K562 (cell line): ENCODE measurements at regions not wholly inside any gene's neighbourhood (a gene's known extent, or its start where the extent isn't known, plus 50 kb on each side); places are given as distances from the start of the nearest gene placed in this dataset.
A peak's percentile ranks its signal among the peaks of the same experiment; 100 is the strongest.

Source experiments
- ATAC-seq: fragments of 200-7000 bp; cut with Tn5 transposase; 3 replicates; pipeline ENCODE4 v1.9.1; 2020; ENCODE audit warnings: moderate library complexity
- BruUV-seq: library from RNA; stranded (reverse); fragments of 400-500 nt; replicated peaks from 2 replicates; lab custom pipeline; 2021; lab: Mats Ljungman, UMichigan
- CTCF ChIA-PET: fragments of 300-600 bp; formaldehyde crosslinking; extraction: SDS; loops from one replicate; lab custom pipeline; 2021; ENCODE audit warnings: low intra/inter-chr PET ratio; lab: Yijun Ruan, JAX
- POLR2A ChIA-PET: fragments of 300-600, 350-650 bp; sonication (Branson Sonifier 250); formaldehyde crosslinking; extraction: SDS; loops from one replicate; lab custom pipeline; 2021; ENCODE audit warnings: antibody characterized with exemption, inconsistent platforms; lab: Yijun Ruan, JAX
- DNase-seq, 4 experiments: peaks; one replicate each; pipeline versions ENCODE4 v3.0.0 to v3.0.0-alpha.2; 2011 to 2018; ENCODE audit warnings: low spot score in 3 of 4, mixed read lengths in 3 of 4; ENCODE audit errors: extremely low read depth in 1 of 4
- FAIRE-seq: peaks from 2 replicates; lab custom pipeline; 2011; peaks lifted over from hg19 to GRCh38; lab: Jason Lieb, UNC
- H2AFZ ChIP-seq: 2 replicates; pipeline ENCODE4 v1.6.0; 2011; ENCODE audit warnings: low read depth, low read length, control low read depth, inconsistent platforms
- H3K27ac ChIP-seq: fragments of 200-600 bp; 3 replicates; pipeline ENCODE4 v1.8.0; 2011; ENCODE audit warnings: low read depth, mild to moderate bottlenecking, control low read depth, inconsistent platforms, low read length, moderate library complexity, mixed read lengths; ENCODE audit errors: extremely low read depth
- H3K27me3 ChIP-seq, 2 experiments: fragments of 300-600 bp in 1 of 2; 2 replicates in 1 of 2; 3 replicates in 1 of 2; pipeline versions ENCODE4 v1.6.0 to v1.8.0; 2011; ENCODE audit warnings: inconsistent platforms in 2 of 2, low read length in 2 of 2, mild to moderate bottlenecking in 1 of 2, mixed read lengths in 1 of 2, moderate library complexity in 1 of 2; ENCODE audit not compliant: control insufficient read depth in 2 of 2, insufficient read depth in 2 of 2
- H3K36me3 ChIP-seq: fragments of 300-600 bp; 3 replicates; pipeline ENCODE4 v1.8.0; 2011; ENCODE audit warnings: mild to moderate bottlenecking, low read length, inconsistent platforms; ENCODE audit not compliant: control insufficient read depth, insufficient read depth
- H3K4me1 ChIP-seq, 2 experiments: fragments of 200-600 bp in 1 of 2; replicated peaks in 1 of 2; 2 replicates in 1 of 2; 3 replicates in 1 of 2; pipeline versions ENCODE4 v1.5.1 to v1.8.0; 2011; ENCODE audit warnings: inconsistent platforms in 2 of 2, low read length in 2 of 2, mild to moderate bottlenecking in 1 of 2, mixed read lengths in 1 of 2, moderate library complexity in 1 of 2; ENCODE audit not compliant: control insufficient read depth in 2 of 2, insufficient read depth in 2 of 2
- H3K4me2 ChIP-seq: 2 replicates; pipeline ENCODE4 v1.6.1; 2011; ENCODE audit warnings: low read length, control low read depth, inconsistent platforms, mixed read lengths; ENCODE audit not compliant: insufficient read depth
- H3K4me3 ChIP-seq: fragments of 200-600 bp; sonication (generic), shearing (Covaris generic); 2 replicates; pipeline ENCODE4 v1.5.1; 2016; ENCODE audit warnings: control low read depth, inconsistent platforms
- H3K79me2 ChIP-seq: fragments of 200-600 bp; 3 replicates; pipeline ENCODE4 v1.8.0; 2011; ENCODE audit warnings: low read length, inconsistent platforms; ENCODE audit not compliant: control insufficient read depth, insufficient read depth
- H3K9ac ChIP-seq, 2 experiments: 2 replicates each; pipeline versions ENCODE4 v1.6.0 to v1.6.1; 2011; ENCODE audit warnings: low read depth in 2 of 2, low read length in 2 of 2, control low read depth in 1 of 2, inconsistent platforms in 1 of 2, mild to moderate bottlenecking in 1 of 2, mixed read lengths in 1 of 2; ENCODE audit not compliant: insufficient read depth in 1 of 2
- H3K9me1 ChIP-seq: one replicate; pipeline ENCODE4 v1.6.0; 2011; ENCODE audit warnings: inconsistent platforms, mild to moderate bottlenecking, low read length, moderate library complexity; ENCODE audit not compliant: control insufficient read depth, insufficient read depth
- H3K9me3 ChIP-seq: replicated peaks from 2 replicates; pipeline ENCODE4 v1.5.1; 2011; ENCODE audit warnings: low read depth, low read length, inconsistent platforms; ENCODE audit not compliant: control insufficient read depth, insufficient read depth
- H4K20me1 ChIP-seq: replicated peaks from 2 replicates; pipeline ENCODE4 v1.6.1; 2011; ENCODE audit warnings: low read length, inconsistent platforms, mixed read lengths; ENCODE audit not compliant: control insufficient read depth, insufficient read depth
- BRD9 ChIP-seq: fragments of 450-650 bp; IDR thresholded peaks from 2 replicates; pipeline ENCODE4 v1.6.1; 2018; ENCODE audit warnings: low read depth; ENCODE audit not compliant: partially characterized antibody
- CREBBP ChIP-seq: IDR thresholded peaks from one replicate; pipeline ENCODE4 v1.6.1; 2012; ENCODE audit warnings: low read depth, mild to moderate bottlenecking, control low read depth, inconsistent platforms, low read length
- EP400 ChIP-seq: fragments of 450-650 bp; IDR thresholded peaks from 2 replicates; pipeline ENCODE4 v1.6.1; 2017; ENCODE audit warnings: antibody characterized with exemption, mild to moderate bottlenecking, moderate library complexity
- NFRKB ChIP-seq: fragments of 450-650 bp; IDR thresholded peaks from 2 replicates; pipeline ENCODE4 v1.6.1; 2016; ENCODE audit warnings: low read depth
- NR2F6 ChIP-seq: fragments of 450-650 bp; formaldehyde crosslinking; IDR thresholded peaks from 2 replicates; pipeline ENCODE4 v1.4.0; 2020; ENCODE audit warnings: mild to moderate bottlenecking
- PKNOX1 ChIP-seq: fragments of 450-650 bp; IDR thresholded peaks from 2 replicates; pipeline ENCODE4 v1.6.1; 2016
- RCOR1 ChIP-seq, 2 experiments: IDR thresholded peaks; 2 replicates each; pipeline ENCODE4 v1.6.1; 2012; ENCODE audit warnings: low read depth in 2 of 2, low read length in 2 of 2, borderline replicate concordance in 1 of 2, improper control_type of control experiment in 1 of 2
- SMARCA4 ChIP-seq: fragments of 450-650 bp; IDR thresholded peaks from 2 replicates; pipeline ENCODE4 v1.6.1; 2016
- SNIP1 ChIP-seq: fragments of 450-650 bp; IDR thresholded peaks from 2 replicates; pipeline ENCODE4 v1.7.1; 2017; ENCODE audit warnings: low read depth, mild to moderate bottlenecking
- SREBF2 ChIP-seq: sonication (generic); formaldehyde crosslinking; IDR thresholded peaks from 2 replicates; pipeline ENCODE4 v1.4.0; 2020; ENCODE audit warnings: mild to moderate bottlenecking, missing genetic modification reagents
- TFAM ChIP-seq: fragments of 250-450 bp; sonication (Bioruptor Pico); conservative IDR thresholded peaks from 2 replicates; pipeline ENCODE4 v1.5.0; 2021; ENCODE audit warnings: mild to moderate bottlenecking, moderate library complexity
- TRIM25 ChIP-seq: fragments of 450-650 bp; IDR thresholded peaks from 2 replicates; pipeline ENCODE4 v1.7.0; 2016; ENCODE audit warnings: borderline replicate concordance
- ZNF134 ChIP-seq: fragments of 250-450 bp; sonication (Bioruptor Pico); conservative IDR thresholded peaks from 2 replicates; pipeline ENCODE4 v1.4.0; 2020
- ZNF561 ChIP-seq: fragments of 450-650 bp; formaldehyde crosslinking; conservative IDR thresholded peaks from 2 replicates; pipeline ENCODE4 v1.4.0; 2020; ENCODE audit warnings: mild to moderate bottlenecking, moderate library complexity
- in situ Hi-C: fragments of 300-500 bp; cut with MboI; formaldehyde crosslinking; loops from 4 replicates; pipeline ENCODE4 v1.15.0; 2018; ENCODE audit warnings: inconsistent platforms, mixed read lengths
- intact Hi-C: fragments of 100-400 bp; cut with micrococcal nuclease; formaldehyde crosslinking; loops from 2 replicates; pipeline ENCODE4 v1.14.2; 2022

GRCh38 chr2:138223319-138223718 lies 259.0 kb downstream of the HNMT start (continued):
- no peak for TF ChIP-seq SNIP1
- no peak for TF ChIP-seq BRD9
- no peak for TF ChIP-seq EP400
- no peak for TF ChIP-seq TRIM25
- TF ChIP-seq CREBBP: no peak

GRCh38 chr2:138227195-138227594 lies 262.9 kb downstream of the HNMT start:
- no peaks in the 10 kb centered on the region for H3K4me1 ChIP-seq
- H3K36me3 ChIP-seq: no peaks in the 10 kb centered on the region
- no peak overlapping the region for H2AFZ ChIP-seq
- BruUV-seq: no TSS peak
- POLR2A ChIA-PET: interaction anchor here (0.6 kb wide), 1 partner anchor 14 kb away, joined by 3 read pairs; no protein-coding TSS in a partner anchor
- DNase-seq (no peak), FAIRE-seq (peak; percentile 35), ATAC-seq (no peak)
- H3K9me1 ChIP-seq: no peaks in the 10 kb centered on the region
- no peaks in the 10 kb centered on the region for H3K79me2 ChIP-seq
- no peak overlapping the region for H3K27ac ChIP-seq
- no peaks in the 10 kb centered on the region for H4K20me1 ChIP-seq
- intact Hi-C loops (no loop called here), in situ Hi-C loops (no loop called here)
- no peaks in the 10 kb centered on the region for H3K9me3 ChIP-seq
- no peak overlapping the region for H3K4me2 ChIP-seq
- H3K27me3 ChIP-seq: no peaks in the 10 kb centered on the region
- no peak overlapping the region for H3K4me3 ChIP-seq
- TF ChIP-seq ZNF561: no peak
- no peak for TF ChIP-seq SREBF2 (CRISPR knock-in tag)
- no peak for TF ChIP-seq NR2F6 (CRISPR knock-in tag)
- no peak for TF ChIP-seq PKNOX1
- TF ChIP-seq SMARCA4: no peak
- TF ChIP-seq RCOR1 (IDR thresholded peaks at IDR 0.05; ENCODE audit: borderline replicate concordance in 1 of 2, low read depth in 2 of 2, low read length in 2 of 2): no peak
- no peak for TF ChIP-seq NFRKB
- TF ChIP-seq TFAM: no peak
- TF ChIP-seq ZNF134: no peak
- no peak overlapping the region for H3K9ac ChIP-seq
- CTCF ChIA-PET: no interaction called here
